ENCODE measurements at regions not wholly inside any gene's neighbourhood (a gene's known extent, or its start where the extent isn't known, plus 50 kb on each side); places are given as distances from the start of the nearest gene placed in this dataset.

DNA sequence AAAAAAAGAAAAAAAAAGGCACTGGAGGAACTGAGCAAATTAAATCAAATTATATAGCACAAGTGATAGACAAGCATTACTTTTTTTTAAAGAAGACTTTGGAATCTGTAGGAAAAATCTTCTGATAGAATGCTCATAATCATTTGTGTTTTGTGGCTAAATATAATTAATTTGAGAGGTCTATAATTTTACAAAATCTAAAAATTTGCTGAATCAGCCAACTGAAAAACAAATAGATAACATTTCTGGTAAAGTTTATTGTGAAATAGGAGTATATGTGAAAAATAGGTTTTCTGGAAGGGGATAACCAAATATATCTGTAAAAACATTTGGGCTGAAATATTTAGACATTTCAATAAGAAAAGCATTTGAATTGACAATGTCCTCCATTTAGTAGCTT is 844.9 kb upstream of the COBL start:
- no peak for TF ChIP-seq EGR1 (IDR thresholded peaks at IDR 0.05)
- no peak for TF ChIP-seq RAD21 (IDR thresholded peaks at IDR 0.05; ENCODE audit: low read depth)
- TF ChIP-seq CEBPB (IDR thresholded peaks at IDR 0.05), result no peak
- no peak for TF ChIP-seq FOXM1 (IDR thresholded peaks at IDR 0.05; ENCODE audit: borderline replicate concordance, low read depth)
- TF ChIP-seq CREB1 (IDR thresholded peaks at IDR 0.05; ENCODE audit: low read depth), result no peak
- no peak for TF ChIP-seq TEAD4 (IDR thresholded peaks at IDR 0.05)
- TF ChIP-seq MAX (IDR thresholded peaks at IDR 0.05), result no peak
- TF ChIP-seq, protein P1, sequence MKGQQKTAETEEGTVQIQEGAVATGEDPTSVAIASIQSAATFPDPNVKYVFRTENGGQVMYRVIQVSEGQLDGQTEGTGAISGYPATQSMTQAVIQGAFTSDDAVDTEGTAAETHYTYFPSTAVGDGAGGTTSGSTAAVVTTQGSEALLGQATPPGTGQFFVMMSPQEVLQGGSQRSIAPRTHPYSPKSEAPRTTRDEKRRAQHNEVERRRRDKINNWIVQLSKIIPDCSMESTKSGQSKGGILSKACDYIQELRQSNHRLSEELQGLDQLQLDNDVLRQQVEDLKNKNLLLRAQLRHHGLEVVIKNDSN (IDR thresholded peaks at IDR 0.05), result no peak
- TF ChIP-seq TAF1 (IDR thresholded peaks at IDR 0.05; ENCODE audit: low read depth), result no peak
- no peak for TF ChIP-seq TCF12 (IDR thresholded peaks at IDR 0.05; ENCODE audit: low read depth)
- TF ChIP-seq, protein P2, sequence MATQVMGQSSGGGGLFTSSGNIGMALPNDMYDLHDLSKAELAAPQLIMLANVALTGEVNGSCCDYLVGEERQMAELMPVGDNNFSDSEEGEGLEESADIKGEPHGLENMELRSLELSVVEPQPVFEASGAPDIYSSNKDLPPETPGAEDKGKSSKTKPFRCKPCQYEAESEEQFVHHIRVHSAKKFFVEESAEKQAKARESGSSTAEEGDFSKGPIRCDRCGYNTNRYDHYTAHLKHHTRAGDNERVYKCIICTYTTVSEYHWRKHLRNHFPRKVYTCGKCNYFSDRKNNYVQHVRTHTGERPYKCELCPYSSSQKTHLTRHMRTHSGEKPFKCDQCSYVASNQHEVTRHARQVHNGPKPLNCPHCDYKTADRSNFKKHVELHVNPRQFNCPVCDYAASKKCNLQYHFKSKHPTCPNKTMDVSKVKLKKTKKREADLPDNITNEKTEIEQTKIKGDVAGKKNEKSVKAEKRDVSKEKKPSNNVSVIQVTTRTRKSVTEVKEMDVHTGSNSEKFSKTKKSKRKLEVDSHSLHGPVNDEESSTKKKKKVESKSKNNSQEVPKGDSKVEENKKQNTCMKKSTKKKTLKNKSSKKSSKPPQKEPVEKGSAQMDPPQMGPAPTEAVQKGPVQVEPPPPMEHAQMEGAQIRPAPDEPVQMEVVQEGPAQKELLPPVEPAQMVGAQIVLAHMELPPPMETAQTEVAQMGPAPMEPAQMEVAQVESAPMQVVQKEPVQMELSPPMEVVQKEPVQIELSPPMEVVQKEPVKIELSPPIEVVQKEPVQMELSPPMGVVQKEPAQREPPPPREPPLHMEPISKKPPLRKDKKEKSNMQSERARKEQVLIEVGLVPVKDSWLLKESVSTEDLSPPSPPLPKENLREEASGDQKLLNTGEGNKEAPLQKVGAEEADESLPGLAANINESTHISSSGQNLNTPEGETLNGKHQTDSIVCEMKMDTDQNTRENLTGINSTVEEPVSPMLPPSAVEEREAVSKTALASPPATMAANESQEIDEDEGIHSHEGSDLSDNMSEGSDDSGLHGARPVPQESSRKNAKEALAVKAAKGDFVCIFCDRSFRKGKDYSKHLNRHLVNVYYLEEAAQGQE (IDR thresholded peaks at IDR 0.05; ENCODE audit: low read depth), result no peak
- TF ChIP-seq ZBTB7A (IDR thresholded peaks at IDR 0.05; ENCODE audit: low read depth), result no peak
- no peak for TF ChIP-seq EP300 (IDR thresholded peaks at IDR 0.05; ENCODE audit: borderline replicate concordance)

DNA sequence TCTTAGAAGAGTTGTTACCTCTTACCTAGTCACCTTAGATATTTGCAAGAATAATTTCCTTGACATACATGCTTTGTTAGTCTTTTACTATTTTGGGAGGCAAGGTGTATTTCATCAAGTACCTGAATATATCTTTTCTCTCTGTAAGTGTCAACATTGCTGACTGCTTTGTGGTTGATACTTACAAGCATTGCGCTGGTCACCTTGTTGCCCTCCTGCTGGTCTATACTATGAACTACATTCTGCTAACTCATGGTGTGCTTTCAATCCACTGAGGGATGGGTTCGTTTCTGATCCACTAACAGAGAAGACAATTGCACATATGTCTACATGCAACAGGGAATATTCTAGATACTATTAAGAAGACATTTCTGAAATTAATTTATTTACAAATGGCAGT is 837.8 kb upstream of the COBL start:
- TF ChIP-seq FOXM1 (IDR thresholded peaks at IDR 0.05; ENCODE audit: borderline replicate concordance, low read depth) (no peak), CREB1 (IDR thresholded peaks at IDR 0.05; ENCODE audit: low read depth) (no peak), TEAD4 (IDR thresholded peaks at IDR 0.05) (no peak), RAD21 (IDR thresholded peaks at IDR 0.05; ENCODE audit: low read depth) (no peak), NFIC (IDR thresholded peaks at IDR 0.05) (no peak), MAX (IDR thresholded peaks at IDR 0.05) (no peak), EGR1 (IDR thresholded peaks at IDR 0.05) (no peak), EP300 (IDR thresholded peaks at IDR 0.05; ENCODE audit: borderline replicate concordance) (no peak)
- TF ChIP-seq, protein P1 (IDR thresholded peaks at IDR 0.05), result no peak
- TF ChIP-seq, protein P2 (IDR thresholded peaks at IDR 0.05; ENCODE audit: low read depth), result no peak

DNA sequence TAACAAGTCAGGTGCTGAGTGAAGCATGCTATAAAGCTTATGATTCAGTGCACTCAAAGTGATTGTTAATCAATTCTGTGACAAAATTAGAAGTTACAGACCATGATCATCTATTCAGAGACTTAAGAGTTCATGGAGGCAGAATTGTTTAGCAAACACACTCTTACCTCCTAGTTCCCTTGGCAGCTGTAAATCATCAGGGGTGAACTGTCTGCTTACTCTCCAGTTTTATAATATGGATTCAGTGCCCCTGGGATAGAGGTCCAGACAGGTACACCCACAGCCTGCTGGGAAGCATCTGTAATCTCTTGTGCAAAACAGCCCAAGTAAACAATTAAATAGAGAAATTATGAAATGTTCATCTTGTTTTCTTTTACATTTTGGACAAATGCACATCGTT is 835.0 kb upstream of the COBL start:
- TF ChIP-seq RAD21 (IDR thresholded peaks at IDR 0.05; ENCODE audit: low read depth), result no peak
- TF ChIP-seq, protein P2 (IDR thresholded peaks at IDR 0.05; ENCODE audit: low read depth), result no peak
- TF ChIP-seq NFIC (IDR thresholded peaks at IDR 0.05), result no peak
- no peak for TF ChIP-seq MAX (IDR thresholded peaks at IDR 0.05)
- no peak for TF ChIP-seq YY1 (IDR thresholded peaks at IDR 0.05; ENCODE audit: low read depth)
- no peak for TF ChIP-seq ZBTB7A (IDR thresholded peaks at IDR 0.05; ENCODE audit: low read depth)
- TF ChIP-seq, protein P1 (IDR thresholded peaks at IDR 0.05), result no peak
- TF ChIP-seq FOXM1 (IDR thresholded peaks at IDR 0.05; ENCODE audit: borderline replicate concordance, low read depth), result no peak
- TF ChIP-seq EP300 (IDR thresholded peaks at IDR 0.05; ENCODE audit: borderline replicate concordance), result no peak
- no peak for TF ChIP-seq EGR1 (IDR thresholded peaks at IDR 0.05)
- no peak for TF ChIP-seq TEAD4 (IDR thresholded peaks at IDR 0.05)
- no peak for TF ChIP-seq CEBPB (IDR thresholded peaks at IDR 0.05)
- no peak for TF ChIP-seq CREB1 (IDR thresholded peaks at IDR 0.05; ENCODE audit: low read depth)
- TF ChIP-seq TCF12 (IDR thresholded peaks at IDR 0.05; ENCODE audit: low read depth), result no peak

DNA sequence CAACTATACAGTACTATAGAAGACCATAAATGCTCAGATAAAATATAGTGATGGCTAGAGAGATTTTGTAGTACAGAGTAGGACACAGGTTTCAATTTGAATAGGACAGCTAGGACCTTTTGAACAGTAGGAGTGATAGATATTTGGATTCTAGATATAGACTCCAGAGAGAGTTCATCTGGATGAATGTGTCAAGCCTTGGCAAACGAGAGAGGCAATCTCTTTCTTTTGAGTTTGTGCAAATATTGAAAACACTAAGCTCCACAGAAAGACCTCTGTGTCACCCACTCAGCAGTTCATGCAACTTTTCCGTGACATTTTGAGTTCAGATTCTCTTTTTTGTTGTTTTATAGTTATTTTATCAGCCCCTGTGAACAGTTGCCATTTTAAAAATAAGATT is 834.3 kb upstream of the COBL start:
- TF ChIP-seq YY1 (IDR thresholded peaks at IDR 0.05; ENCODE audit: low read depth) (no peak), CREB1 (IDR thresholded peaks at IDR 0.05; ENCODE audit: low read depth) (no peak), TEAD4 (IDR thresholded peaks at IDR 0.05) (no peak), CEBPB (IDR thresholded peaks at IDR 0.05) (no peak), EGR1 (IDR thresholded peaks at IDR 0.05) (no peak), EP300 (IDR thresholded peaks at IDR 0.05; ENCODE audit: borderline replicate concordance) (no peak), NFIC (IDR thresholded peaks at IDR 0.05) (no peak), FOXM1 (IDR thresholded peaks at IDR 0.05; ENCODE audit: borderline replicate concordance, low read depth) (no peak), RAD21 (IDR thresholded peaks at IDR 0.05; ENCODE audit: low read depth) (no peak), TAF1 (IDR thresholded peaks at IDR 0.05; ENCODE audit: low read depth) (no peak), ZBTB7A (IDR thresholded peaks at IDR 0.05; ENCODE audit: low read depth) (no peak), MAX (IDR thresholded peaks at IDR 0.05) (no peak)
- TF ChIP-seq, protein P2 (IDR thresholded peaks at IDR 0.05; ENCODE audit: low read depth), result no peak
- TF ChIP-seq, protein P1 (IDR thresholded peaks at IDR 0.05), result no peak

All from Ishikawa (cell line).